ENCODE measurements at regions not wholly inside any gene's neighbourhood (a gene's known extent, or its start where the extent isn't known, plus 50 kb on each side); places are given as distances from the start of the nearest gene placed in this dataset.

DNA sequence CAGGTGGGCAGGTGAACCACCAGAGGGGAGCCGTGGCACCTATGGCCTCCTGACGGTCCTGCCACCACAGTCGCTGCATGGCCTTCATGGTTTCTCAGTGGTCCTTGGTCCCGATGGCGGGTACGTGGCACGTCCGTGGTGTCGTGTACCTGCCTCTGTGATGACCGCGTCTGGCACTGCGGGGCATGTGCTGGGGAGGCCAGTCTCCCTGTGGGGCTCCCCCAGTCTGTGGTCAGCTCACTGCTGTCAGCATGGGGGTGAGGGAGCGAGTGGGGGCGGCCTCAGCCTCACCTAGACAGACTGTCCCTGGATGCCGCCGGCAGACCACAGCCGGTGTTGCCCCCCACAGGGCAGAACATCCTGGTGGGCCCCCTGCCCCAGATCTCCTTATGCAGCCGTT, 267.2 kb downstream of the SEC23A start (continued):
- TF ChIP-seq, protein P1, sequence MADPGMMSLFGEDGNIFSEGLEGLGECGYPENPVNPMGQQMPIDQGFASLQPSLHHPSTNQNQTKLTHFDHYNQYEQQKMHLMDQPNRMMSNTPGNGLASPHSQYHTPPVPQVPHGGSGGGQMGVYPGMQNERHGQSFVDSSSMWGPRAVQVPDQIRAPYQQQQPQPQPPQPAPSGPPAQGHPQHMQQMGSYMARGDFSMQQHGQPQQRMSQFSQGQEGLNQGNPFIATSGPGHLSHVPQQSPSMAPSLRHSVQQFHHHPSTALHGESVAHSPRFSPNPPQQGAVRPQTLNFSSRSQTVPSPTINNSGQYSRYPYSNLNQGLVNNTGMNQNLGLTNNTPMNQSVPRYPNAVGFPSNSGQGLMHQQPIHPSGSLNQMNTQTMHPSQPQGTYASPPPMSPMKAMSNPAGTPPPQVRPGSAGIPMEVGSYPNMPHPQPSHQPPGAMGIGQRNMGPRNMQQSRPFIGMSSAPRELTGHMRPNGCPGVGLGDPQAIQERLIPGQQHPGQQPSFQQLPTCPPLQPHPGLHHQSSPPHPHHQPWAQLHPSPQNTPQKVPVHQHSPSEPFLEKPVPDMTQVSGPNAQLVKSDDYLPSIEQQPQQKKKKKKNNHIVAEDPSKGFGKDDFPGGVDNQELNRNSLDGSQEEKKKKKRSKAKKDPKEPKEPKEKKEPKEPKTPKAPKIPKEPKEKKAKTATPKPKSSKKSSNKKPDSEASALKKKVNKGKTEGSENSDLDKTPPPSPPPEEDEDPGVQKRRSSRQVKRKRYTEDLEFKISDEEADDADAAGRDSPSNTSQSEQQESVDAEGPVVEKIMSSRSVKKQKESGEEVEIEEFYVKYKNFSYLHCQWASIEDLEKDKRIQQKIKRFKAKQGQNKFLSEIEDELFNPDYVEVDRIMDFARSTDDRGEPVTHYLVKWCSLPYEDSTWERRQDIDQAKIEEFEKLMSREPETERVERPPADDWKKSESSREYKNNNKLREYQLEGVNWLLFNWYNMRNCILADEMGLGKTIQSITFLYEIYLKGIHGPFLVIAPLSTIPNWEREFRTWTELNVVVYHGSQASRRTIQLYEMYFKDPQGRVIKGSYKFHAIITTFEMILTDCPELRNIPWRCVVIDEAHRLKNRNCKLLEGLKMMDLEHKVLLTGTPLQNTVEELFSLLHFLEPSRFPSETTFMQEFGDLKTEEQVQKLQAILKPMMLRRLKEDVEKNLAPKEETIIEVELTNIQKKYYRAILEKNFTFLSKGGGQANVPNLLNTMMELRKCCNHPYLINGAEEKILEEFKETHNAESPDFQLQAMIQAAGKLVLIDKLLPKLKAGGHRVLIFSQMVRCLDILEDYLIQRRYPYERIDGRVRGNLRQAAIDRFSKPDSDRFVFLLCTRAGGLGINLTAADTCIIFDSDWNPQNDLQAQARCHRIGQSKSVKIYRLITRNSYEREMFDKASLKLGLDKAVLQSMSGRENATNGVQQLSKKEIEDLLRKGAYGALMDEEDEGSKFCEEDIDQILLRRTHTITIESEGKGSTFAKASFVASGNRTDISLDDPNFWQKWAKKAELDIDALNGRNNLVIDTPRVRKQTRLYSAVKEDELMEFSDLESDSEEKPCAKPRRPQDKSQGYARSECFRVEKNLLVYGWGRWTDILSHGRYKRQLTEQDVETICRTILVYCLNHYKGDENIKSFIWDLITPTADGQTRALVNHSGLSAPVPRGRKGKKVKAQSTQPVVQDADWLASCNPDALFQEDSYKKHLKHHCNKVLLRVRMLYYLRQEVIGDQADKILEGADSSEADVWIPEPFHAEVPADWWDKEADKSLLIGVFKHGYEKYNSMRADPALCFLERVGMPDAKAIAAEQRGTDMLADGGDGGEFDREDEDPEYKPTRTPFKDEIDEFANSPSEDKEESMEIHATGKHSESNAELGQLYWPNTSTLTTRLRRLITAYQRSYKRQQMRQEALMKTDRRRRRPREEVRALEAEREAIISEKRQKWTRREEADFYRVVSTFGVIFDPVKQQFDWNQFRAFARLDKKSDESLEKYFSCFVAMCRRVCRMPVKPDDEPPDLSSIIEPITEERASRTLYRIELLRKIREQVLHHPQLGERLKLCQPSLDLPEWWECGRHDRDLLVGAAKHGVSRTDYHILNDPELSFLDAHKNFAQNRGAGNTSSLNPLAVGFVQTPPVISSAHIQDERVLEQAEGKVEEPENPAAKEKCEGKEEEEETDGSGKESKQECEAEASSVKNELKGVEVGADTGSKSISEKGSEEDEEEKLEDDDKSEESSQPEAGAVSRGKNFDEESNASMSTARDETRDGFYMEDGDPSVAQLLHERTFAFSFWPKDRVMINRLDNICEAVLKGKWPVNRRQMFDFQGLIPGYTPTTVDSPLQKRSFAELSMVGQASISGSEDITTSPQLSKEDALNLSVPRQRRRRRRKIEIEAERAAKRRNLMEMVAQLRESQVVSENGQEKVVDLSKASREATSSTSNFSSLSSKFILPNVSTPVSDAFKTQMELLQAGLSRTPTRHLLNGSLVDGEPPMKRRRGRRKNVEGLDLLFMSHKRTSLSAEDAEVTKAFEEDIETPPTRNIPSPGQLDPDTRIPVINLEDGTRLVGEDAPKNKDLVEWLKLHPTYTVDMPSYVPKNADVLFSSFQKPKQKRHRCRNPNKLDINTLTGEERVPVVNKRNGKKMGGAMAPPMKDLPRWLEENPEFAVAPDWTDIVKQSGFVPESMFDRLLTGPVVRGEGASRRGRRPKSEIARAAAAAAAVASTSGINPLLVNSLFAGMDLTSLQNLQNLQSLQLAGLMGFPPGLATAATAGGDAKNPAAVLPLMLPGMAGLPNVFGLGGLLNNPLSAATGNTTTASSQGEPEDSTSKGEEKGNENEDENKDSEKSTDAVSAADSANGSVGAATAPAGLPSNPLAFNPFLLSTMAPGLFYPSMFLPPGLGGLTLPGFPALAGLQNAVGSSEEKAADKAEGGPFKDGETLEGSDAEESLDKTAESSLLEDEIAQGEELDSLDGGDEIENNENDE (IDR thresholded peaks at IDR 0.05; ENCODE audit: insufficient replicate concordance, low read length) = no peak
- TF ChIP-seq ASH2L (IDR thresholded peaks at IDR 0.05; ENCODE audit: low read length) (no peak), EP300 (IDR thresholded peaks at IDR 0.05; ENCODE audit: borderline replicate concordance in 1 of 2, low read depth in 2 of 2, low read length in 2 of 2) (no peak), HDAC2 (IDR thresholded peaks at IDR 0.05; ENCODE audit: borderline replicate concordance in 1 of 2, low read depth in 2 of 2, low read length in 2 of 2) (no peak), CREB1 (IDR thresholded peaks at IDR 0.05) (no peak), EGR1 (IDR thresholded peaks at IDR 0.05; ENCODE audit: borderline replicate concordance, low read depth, low read length) (no peak), JUND (IDR thresholded peaks at IDR 0.05; ENCODE audit: low read length) (no peak), TBP (IDR thresholded peaks at IDR 0.05; ENCODE audit: low read depth, low read length) (no peak), NRF1 (IDR thresholded peaks at IDR 0.05; ENCODE audit: low read depth, low read length) (no peak), KDM5A (IDR thresholded peaks at IDR 0.05; ENCODE audit: low read length) (no peak), SP1 (IDR thresholded peaks at IDR 0.05; ENCODE audit: low read depth, low read length) (no peak)

All from H1 (cell line).